Neural cell (in vitro differentiated cells): ENCODE measurements at regions not wholly inside any gene's neighbourhood (a gene's known extent, or its start where the extent isn't known, plus 50 kb on each side); places are given as distances from the start of the nearest gene placed in this dataset.

ENCODE experiments used
- EP300 ChIP-seq: fragments of 450-650 bp; conservative IDR thresholded peaks from 2 replicates; pipeline ENCODE4 v1.6.1; 2014; ENCODE audit warnings: antibody characterized with exemption, mild to moderate bottlenecking, moderate library complexity; ENCODE audit not compliant: poor library complexity, severe bottlenecking
- POLR2AphosphoS5 ChIP-seq: IDR thresholded peaks from 2 replicates; pipeline ENCODE4 v1.6.1; 2012
- RAD21 ChIP-seq: fragments of 450-650 bp; conservative IDR thresholded peaks from 2 replicates; pipeline ENCODE4 v1.6.1; 2014; ENCODE audit warnings: antibody characterized with exemption, mild to moderate bottlenecking, moderate library complexity
- TAF1 ChIP-seq: IDR thresholded peaks from 2 replicates; pipeline ENCODE4 v1.6.1; 2012; ENCODE audit warnings: low read depth
- TF ChIP-seq, protein P1 (sequence below): fragments of 450-650 bp; IDR thresholded peaks from 2 replicates; pipeline ENCODE4 v1.5.1; 2014; ENCODE audit warnings: antibody characterized with exemption, mild to moderate bottlenecking, moderate library complexity; ENCODE audit not compliant: poor library complexity, severe bottlenecking
- TF ChIP-seq, protein P2 (sequence below): IDR thresholded peaks from 2 replicates; pipeline ENCODE4 v1.6.1; 2012; ENCODE audit warnings: borderline replicate concordance

DNA sequence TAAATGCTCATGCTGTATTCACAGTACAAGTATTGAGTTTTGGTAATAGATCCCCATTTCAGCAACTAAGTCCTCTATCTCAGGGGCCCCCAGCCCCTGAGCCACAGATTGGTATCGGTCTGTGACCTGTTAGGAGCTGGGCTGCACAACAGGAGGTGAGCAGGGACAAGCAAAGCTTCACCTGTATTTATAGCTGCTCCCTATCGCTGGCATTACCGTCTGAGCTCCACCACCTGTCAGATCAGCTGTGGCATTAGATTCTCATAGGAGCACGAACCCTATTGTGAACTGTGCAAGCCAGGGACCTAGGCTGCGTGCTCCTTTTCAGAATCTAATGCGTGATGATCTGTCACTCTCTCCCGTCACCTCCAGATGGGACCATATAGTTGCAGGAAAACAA lies 262.8 kb upstream of the UBE2E2 start:
- TF ChIP-seq, protein P1, sequence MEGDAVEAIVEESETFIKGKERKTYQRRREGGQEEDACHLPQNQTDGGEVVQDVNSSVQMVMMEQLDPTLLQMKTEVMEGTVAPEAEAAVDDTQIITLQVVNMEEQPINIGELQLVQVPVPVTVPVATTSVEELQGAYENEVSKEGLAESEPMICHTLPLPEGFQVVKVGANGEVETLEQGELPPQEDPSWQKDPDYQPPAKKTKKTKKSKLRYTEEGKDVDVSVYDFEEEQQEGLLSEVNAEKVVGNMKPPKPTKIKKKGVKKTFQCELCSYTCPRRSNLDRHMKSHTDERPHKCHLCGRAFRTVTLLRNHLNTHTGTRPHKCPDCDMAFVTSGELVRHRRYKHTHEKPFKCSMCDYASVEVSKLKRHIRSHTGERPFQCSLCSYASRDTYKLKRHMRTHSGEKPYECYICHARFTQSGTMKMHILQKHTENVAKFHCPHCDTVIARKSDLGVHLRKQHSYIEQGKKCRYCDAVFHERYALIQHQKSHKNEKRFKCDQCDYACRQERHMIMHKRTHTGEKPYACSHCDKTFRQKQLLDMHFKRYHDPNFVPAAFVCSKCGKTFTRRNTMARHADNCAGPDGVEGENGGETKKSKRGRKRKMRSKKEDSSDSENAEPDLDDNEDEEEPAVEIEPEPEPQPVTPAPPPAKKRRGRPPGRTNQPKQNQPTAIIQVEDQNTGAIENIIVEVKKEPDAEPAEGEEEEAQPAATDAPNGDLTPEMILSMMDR = no peak
- TF ChIP-seq POLR2AphosphoS5 = no peak
- no peak for TF ChIP-seq TAF1
- no peak for TF ChIP-seq RAD21
- TF ChIP-seq, protein P2, sequence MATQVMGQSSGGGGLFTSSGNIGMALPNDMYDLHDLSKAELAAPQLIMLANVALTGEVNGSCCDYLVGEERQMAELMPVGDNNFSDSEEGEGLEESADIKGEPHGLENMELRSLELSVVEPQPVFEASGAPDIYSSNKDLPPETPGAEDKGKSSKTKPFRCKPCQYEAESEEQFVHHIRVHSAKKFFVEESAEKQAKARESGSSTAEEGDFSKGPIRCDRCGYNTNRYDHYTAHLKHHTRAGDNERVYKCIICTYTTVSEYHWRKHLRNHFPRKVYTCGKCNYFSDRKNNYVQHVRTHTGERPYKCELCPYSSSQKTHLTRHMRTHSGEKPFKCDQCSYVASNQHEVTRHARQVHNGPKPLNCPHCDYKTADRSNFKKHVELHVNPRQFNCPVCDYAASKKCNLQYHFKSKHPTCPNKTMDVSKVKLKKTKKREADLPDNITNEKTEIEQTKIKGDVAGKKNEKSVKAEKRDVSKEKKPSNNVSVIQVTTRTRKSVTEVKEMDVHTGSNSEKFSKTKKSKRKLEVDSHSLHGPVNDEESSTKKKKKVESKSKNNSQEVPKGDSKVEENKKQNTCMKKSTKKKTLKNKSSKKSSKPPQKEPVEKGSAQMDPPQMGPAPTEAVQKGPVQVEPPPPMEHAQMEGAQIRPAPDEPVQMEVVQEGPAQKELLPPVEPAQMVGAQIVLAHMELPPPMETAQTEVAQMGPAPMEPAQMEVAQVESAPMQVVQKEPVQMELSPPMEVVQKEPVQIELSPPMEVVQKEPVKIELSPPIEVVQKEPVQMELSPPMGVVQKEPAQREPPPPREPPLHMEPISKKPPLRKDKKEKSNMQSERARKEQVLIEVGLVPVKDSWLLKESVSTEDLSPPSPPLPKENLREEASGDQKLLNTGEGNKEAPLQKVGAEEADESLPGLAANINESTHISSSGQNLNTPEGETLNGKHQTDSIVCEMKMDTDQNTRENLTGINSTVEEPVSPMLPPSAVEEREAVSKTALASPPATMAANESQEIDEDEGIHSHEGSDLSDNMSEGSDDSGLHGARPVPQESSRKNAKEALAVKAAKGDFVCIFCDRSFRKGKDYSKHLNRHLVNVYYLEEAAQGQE = no peak
- no peak for TF ChIP-seq EP300
